GM19043 (cell line): ENCODE measurements at regions not wholly inside any gene's neighbourhood (a gene's known extent, or its start where the extent isn't known, plus 50 kb on each side); places are given as distances from the start of the nearest gene placed in this dataset.
"Not testable (repeated sequence)": the region's sequence is repeated elsewhere in the genome, so short reads cannot be mapped to it uniquely, and the experiment has no call there.

ENCODE experiments used
- ATAC-seq: cut with Tn5 transposase; IDR thresholded peaks from one replicate; pipeline ENCODE4 v1.9.1; 2021; ENCODE audit warnings: low read depth; ENCODE audit not compliant: unreplicated experiment

- ATAC-seq: no peak
Measured at GRCh38 chr5:158054223-158055110, 195.5 kb upstream of the CLINT1 start.

GRCh38 chr5:158051036-158051435 lies 192.1 kb upstream of the CLINT1 start:
- ATAC-seq: no peak

- no peak for ATAC-seq
Measured at GRCh38 chr5:158050421-158050820, 191.5 kb upstream of the CLINT1 start.

GRCh38 chr5:158049459-158049858 lies 190.5 kb upstream of the CLINT1 start:
- ATAC-seq: no peak

- no peak for ATAC-seq
Measured at GRCh38 chr5:158045696-158046095, 186.8 kb upstream of the CLINT1 start.

- peak; percentile 68 for ATAC-seq
Measured at GRCh38 chr5:158039911-158040347, 181.0 kb upstream of the CLINT1 start.

GRCh38 chr5:158039441-158039840 lies 180.5 kb upstream of the CLINT1 start:
- no peak for ATAC-seq

- ATAC-seq: not testable (repeated sequence)
Measured at GRCh38 chr5:158036983-158037595, 178.1 kb upstream of the CLINT1 start.

GRCh38 chr5:158034586-158034985 lies 175.6 kb upstream of the CLINT1 start:
- ATAC-seq: not testable (repeated sequence)

GRCh38 chr5:158033724-158034123 lies 174.8 kb upstream of the CLINT1 start:
- no peak for ATAC-seq

GRCh38 chr5:158033076-158033475 lies 174.1 kb upstream of the CLINT1 start:
- no peak for ATAC-seq

GRCh38 chr5:158032246-158032645 lies 173.3 kb upstream of the CLINT1 start:
- no peak for ATAC-seq

GRCh38 chr5:158027806-158028775 lies 169.1 kb upstream of the CLINT1 start:
- ATAC-seq: no peak

GRCh38 chr5:158026304-158027031 lies 167.5 kb upstream of the CLINT1 start:
- no peak for ATAC-seq

GRCh38 chr5:158023266-158023665 lies 164.3 kb upstream of the CLINT1 start:
- no peak for ATAC-seq

GRCh38 chr5:158022837-158023236 lies 163.9 kb upstream of the CLINT1 start:
- no peak for ATAC-seq

- ATAC-seq: no peak
Measured at GRCh38 chr5:158022393-158022792, 163.4 kb upstream of the CLINT1 start.

GRCh38 chr5:158020555-158021418 lies 161.8 kb upstream of the CLINT1 start:
- ATAC-seq: no peak

GRCh38 chr5:158017469-158017868 lies 158.5 kb upstream of the CLINT1 start:
- ATAC-seq: no peak
